ENCODE measurements at regions not wholly inside any gene's neighbourhood (a gene's known extent, or its start where the extent isn't known, plus 50 kb on each side); places are given as distances from the start of the nearest gene placed in this dataset.

- Histone ChIP-seq H3K14ac (replicated peaks; ENCODE audit: low read depth, low read length) (no peak overlapping the region), H2AK9ac (replicated peaks; ENCODE audit: low read depth, low read length, poor library complexity) (no peak overlapping the region), H4K5ac (ENCODE audit: low read depth, low read length) (no peak overlapping the region), H3K27ac (ENCODE audit: insufficient read depth, low read length) (no peak overlapping the region), H3K9me1 (ENCODE audit: insufficient read depth, low read length) (no peaks in the 10 kb centered on the region), H2BK15ac (ENCODE audit: low read depth, low read length) (no peak overlapping the region), H4K20me1 (ENCODE audit: insufficient read depth, low read length) (no peaks in the 10 kb centered on the region), H3K18ac (ENCODE audit: low read depth, low read length) (no peak overlapping the region), H3K56ac (ENCODE audit: extremely low read depth, insufficient read depth, low read length) (no peak overlapping the region), H3K4ac (ENCODE audit: low read depth, low read length) (no peak overlapping the region), H3K4me2 (ENCODE audit: low read depth, low read length) (no peak overlapping the region), H3K9ac (ENCODE audit: low read depth, low read length) (no peak overlapping the region), H4K91ac (ENCODE audit: insufficient read depth, low read depth, low read length) (no peak overlapping the region), H2BK5ac (ENCODE audit: low read depth, low read length, poor library complexity, severe bottlenecking) (no peak overlapping the region), H3K27me3 (ENCODE audit: control insufficient read depth, insufficient read depth, low read length) (no peaks in the 10 kb centered on the region), H3K4me1 (ENCODE audit: control insufficient read depth, insufficient read depth, low read length) (no peaks in the 10 kb centered on the region), H3K4me3 (ENCODE audit: insufficient read depth, low read depth, low read length) (no peak overlapping the region), H2BK20ac (ENCODE audit: low read depth, low read length) (no peak overlapping the region), H2BK120ac (ENCODE audit: low read depth, low read length) (no peak overlapping the region), H3K9me3 (ENCODE audit: control insufficient read depth, insufficient read depth, low read length) (peaks cover 18% of the 10 kb centered on the region), H4K8ac (ENCODE audit: low read depth in 2 of 2, low read length in 2 of 2) (no peak overlapping the region), H2AFZ (replicated peaks; ENCODE audit: low read length, poor library complexity) (no peak overlapping the region), H3K79me1 (ENCODE audit: low read depth in 1 of 2, low read length in 2 of 2) (no peaks in the 10 kb centered on the region), H2AK5ac (ENCODE audit: low read depth, low read length) (no peak overlapping the region), H3K36me3 (ENCODE audit: control insufficient read depth, insufficient read depth, low read length) (no peaks in the 10 kb centered on the region), H3K23ac (ENCODE audit: low read depth, low read length) (no peak overlapping the region)
- DNase-seq = no peak
- ChIA-PET POLR2A (ENCODE audit: unreplicated experiment) (no interaction called here), CTCF (no interaction called here)
- ATAC-seq (ENCODE audit: low read depth) = no peak
- dilution Hi-C loops (cut with HindIII; ENCODE audit: low sequenced_read_pairs, unreplicated experiment) (no loop called here), intact Hi-C loops (cut with micrococcal nuclease) (no loop called here), in situ Hi-C loops (cut with MboI; ENCODE audit: low sequenced_read_pairs) (no loop called here)
- TF ChIP-seq USF2 (IDR thresholded peaks at IDR 0.05; ENCODE audit: low read depth, low read length) (no peak), POLR2A (IDR thresholded peaks at IDR 0.05; ENCODE audit: low read depth, low read length) (no peak), MAFK (IDR thresholded peaks at IDR 0.05; ENCODE audit: low read depth, low read length) (no peak), CHD1 (IDR thresholded peaks at IDR 0.05; ENCODE audit: low read depth, low read length) (no peak), CEBPB (IDR thresholded peaks at IDR 0.05; ENCODE audit: low read depth, low read length) (no peak), BHLHE40 (IDR thresholded peaks at IDR 0.05; ENCODE audit: low read depth, low read length) (no peak), RFX5 (IDR thresholded peaks at IDR 0.05; ENCODE audit: low read depth, low read length) (no peak), SMC3 (IDR thresholded peaks at IDR 0.05; ENCODE audit: low read depth, low read length) (no peak), RAD21 (IDR thresholded peaks at IDR 0.05; ENCODE audit: low read length) (no peak), MXI1 (IDR thresholded peaks at IDR 0.05; ENCODE audit: borderline replicate concordance, low read depth, low read length) (no peak), RCOR1 (IDR thresholded peaks at IDR 0.05; ENCODE audit: insufficient replicate concordance, low read length) (no peak), NFE2L2 (IDR thresholded peaks at IDR 0.05; ENCODE audit: low read depth, low read length) (no peak)
- TF ChIP-seq, protein P1, sequence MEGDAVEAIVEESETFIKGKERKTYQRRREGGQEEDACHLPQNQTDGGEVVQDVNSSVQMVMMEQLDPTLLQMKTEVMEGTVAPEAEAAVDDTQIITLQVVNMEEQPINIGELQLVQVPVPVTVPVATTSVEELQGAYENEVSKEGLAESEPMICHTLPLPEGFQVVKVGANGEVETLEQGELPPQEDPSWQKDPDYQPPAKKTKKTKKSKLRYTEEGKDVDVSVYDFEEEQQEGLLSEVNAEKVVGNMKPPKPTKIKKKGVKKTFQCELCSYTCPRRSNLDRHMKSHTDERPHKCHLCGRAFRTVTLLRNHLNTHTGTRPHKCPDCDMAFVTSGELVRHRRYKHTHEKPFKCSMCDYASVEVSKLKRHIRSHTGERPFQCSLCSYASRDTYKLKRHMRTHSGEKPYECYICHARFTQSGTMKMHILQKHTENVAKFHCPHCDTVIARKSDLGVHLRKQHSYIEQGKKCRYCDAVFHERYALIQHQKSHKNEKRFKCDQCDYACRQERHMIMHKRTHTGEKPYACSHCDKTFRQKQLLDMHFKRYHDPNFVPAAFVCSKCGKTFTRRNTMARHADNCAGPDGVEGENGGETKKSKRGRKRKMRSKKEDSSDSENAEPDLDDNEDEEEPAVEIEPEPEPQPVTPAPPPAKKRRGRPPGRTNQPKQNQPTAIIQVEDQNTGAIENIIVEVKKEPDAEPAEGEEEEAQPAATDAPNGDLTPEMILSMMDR (conservative IDR thresholded peaks at IDR 0.05; ENCODE audit: low read depth, low read length) = no peak
- BruUV-seq (replicated peaks) = no TSS peak
- WGBS, 2 experiments (ENCODE audit: extremely low coverage in 2 of 2, insufficient read length in 1 of 2) = 20% methylated on average over 1 of the region's 2 CpGs; no CpG with 5 or more reads in 1 of the 2 experiments
Measured at GRCh38 chr10:8361510-8361844, 307.0 kb downstream of the GATA3 start.

All from IMR-90 (cell line).